BLaER1 treated with 17β-estradiol and CSF1 and Interleukin-3, amounts not matched to agents 10 nM and 100 nM (cell line): ENCODE measurements at regions not wholly inside any gene's neighbourhood (a gene's known extent, or its start where the extent isn't known, plus 50 kb on each side); places are given as distances from the start of the nearest gene placed in this dataset.

Experiments
- H3K27ac ChIP-seq, 11 experiments: shearing (Covaris generic); formaldehyde crosslinking; 2 replicates each; pipeline ENCODE4 v1.8.1; 2022
- H3K27me3 ChIP-seq, 11 experiments: shearing (Covaris generic); formaldehyde crosslinking; 2 replicates each; pipeline ENCODE4 v1.8.1; 2022
- H3K36me3 ChIP-seq, 11 experiments: shearing (Covaris generic); formaldehyde crosslinking; 2 replicates each; pipeline ENCODE4 v1.8.1; 2022
- H3K4me1 ChIP-seq, 10 experiments: shearing (Covaris generic); formaldehyde crosslinking; 2 replicates each; pipeline ENCODE4 v1.8.1; 2022
- H3K4me2 ChIP-seq, 11 experiments: shearing (Covaris generic); formaldehyde crosslinking; 2 replicates each; pipeline ENCODE4 v1.8.1; 2022
- H3K4me3 ChIP-seq, 10 experiments: shearing (Covaris generic); formaldehyde crosslinking; 2 replicates each; pipeline ENCODE4 v1.8.1; 2022
- H3K9ac ChIP-seq, 11 experiments: shearing (Covaris generic); formaldehyde crosslinking; 2 replicates each; pipeline ENCODE4 v1.8.1; 2022
- H3K9me3 ChIP-seq, 11 experiments: shearing (Covaris generic); formaldehyde crosslinking; replicated peaks in 1 of 11; 2 replicates each; pipeline ENCODE4 v1.8.1; 2022
- H4K20me1 ChIP-seq, 11 experiments: shearing (Covaris generic); formaldehyde crosslinking; 2 replicates each; pipeline ENCODE4 v1.8.1; 2022
- Cebpa-rat ChIP-seq, 11 experiments: shearing (Covaris generic); IDR thresholded peaks; 2 replicates each; pipeline ENCODE4 v1.8.1; 2022

DNA sequence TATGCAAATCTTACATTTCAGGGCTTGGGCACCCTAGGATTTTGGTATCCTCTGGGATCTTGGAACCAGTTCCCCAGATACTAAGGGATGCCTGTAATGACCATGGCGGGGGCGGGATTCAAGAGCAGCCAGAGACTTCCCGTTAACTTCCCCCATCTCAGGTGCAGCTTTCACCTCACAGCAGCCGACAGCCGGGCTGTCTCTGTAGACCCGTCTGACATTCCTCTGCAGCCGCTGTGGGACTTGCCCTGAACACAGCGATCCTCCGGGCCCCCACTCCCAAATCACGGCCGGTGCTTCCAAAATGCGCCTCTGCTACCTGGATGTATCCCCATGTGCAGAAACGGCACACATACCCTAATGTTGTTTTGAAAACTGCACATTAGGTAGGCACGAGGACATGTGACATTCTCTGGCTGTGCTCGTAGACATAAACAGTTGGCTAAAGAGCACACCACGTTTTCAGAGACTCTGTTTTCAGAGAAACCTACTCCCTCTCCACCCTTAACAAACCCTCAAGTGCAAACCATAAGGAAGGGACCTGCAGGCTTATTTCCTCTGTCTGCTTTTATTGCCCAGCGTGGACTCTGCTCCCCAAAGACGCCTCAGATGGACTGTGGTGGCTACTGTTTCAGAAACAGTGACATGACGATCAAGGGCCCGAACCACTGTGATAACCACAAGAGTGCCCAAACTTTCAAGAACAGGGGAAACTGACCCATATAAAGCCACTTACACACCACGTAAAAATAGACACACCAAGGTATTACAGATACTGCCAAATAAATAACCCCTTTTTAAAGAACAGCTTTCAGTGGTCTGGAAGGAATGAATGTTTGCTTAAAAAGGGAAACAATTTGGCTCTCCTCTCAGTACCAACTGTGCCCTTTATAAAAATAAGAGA, 72.9 kb upstream of the FOXC1 start:
- Histone ChIP-seq H3K4me2 (no peak overlapping the region), H3K27ac (no peak overlapping the region)

DNA sequence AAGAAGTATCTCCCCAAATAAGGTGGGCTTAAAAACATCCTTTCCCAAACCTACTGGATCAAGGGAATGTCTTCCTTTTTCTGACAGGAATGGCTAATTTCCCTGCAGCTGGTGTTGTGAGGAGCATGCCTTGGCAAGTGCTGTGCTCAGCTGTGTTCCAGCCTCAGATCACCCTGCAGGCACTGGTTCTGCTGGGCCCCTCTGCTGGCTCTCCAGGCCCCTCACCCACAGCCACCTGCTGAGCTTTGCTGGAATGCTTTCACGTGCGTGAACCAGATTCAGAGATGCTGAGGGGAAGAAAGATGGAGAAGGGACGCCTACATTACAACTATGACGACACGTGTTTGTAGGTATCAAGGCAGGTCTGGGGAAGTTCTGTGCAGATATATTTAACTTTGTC, 71.3 kb upstream of the FOXC1 start:
- H3K4me1 ChIP-seq = peaks cover 0 to 6% (median 0%) of the 10 kb centered on the region in 10 experiments; a peak in 3 of 20 replicates
- TF ChIP-seq Cebpa-rat (IDR thresholded peaks at IDR 0.05) = no peak

More for the DNA sequence above, 72.9 kb upstream of the FOXC1 start:
- H3K27me3 ChIP-seq = no peaks in the 10 kb centered on the region
- no peak overlapping the region for H3K9ac ChIP-seq
- H4K20me1 ChIP-seq = no peaks in the 10 kb centered on the region
- TF ChIP-seq Cebpa-rat (IDR thresholded peaks at IDR 0.05) = no peak
- no peak overlapping the region for H3K4me3 ChIP-seq
- H3K36me3 ChIP-seq = no peaks in the 10 kb centered on the region
- peaks cover 0 to 6% (median 0%) of the 10 kb centered on the region in 10 experiments; a peak in 3 of 20 replicates for H3K4me1 ChIP-seq
- H3K9me3 ChIP-seq = peaks cover 0 to 4% (median 0%) of the 10 kb centered on the region in 11 experiments; a peak in 1 of 22 replicates

DNA sequence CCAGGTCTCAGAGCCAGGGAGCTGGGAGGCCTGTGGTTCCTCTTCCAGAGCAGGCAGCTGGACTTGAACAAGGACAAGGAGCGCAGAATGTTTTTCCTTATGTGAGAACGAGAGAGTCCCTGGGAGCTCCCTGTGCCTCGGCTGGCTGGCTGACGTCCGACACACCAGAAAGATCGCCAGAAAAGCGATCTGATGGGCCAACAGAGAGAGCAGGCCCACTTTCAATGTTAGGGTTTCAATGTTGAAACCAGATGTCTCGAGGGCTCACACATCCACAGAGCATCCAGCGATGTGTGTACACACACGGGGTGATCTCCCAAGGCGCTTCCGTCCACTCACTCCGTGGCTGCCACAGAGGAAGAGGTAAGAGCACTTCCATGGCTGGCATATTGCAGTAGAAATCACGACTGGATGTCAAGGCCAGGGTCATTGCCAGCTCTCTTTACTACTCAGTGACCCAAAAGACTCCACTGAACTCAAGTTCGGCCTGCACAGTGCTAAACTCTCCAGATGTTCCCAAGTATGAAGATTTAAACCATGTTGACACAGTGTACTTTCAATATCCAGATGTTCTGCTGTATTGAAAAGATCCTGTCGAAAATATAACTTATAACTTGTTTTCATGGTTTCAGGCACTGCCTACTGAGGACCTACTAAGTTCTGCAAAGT, 70.8 kb upstream of the FOXC1 start:
- no peak for TF ChIP-seq Cebpa-rat (IDR thresholded peaks at IDR 0.05)
- H3K4me3 ChIP-seq = no peak overlapping the region
- H3K27me3 ChIP-seq = no peaks in the 10 kb centered on the region
- H3K36me3 ChIP-seq = no peaks in the 10 kb centered on the region; a peak in 1 of 22 replicates
- peaks cover 0 to 6% (median 0%) of the 10 kb centered on the region in 10 experiments; a peak in 3 of 20 replicates for H3K4me1 ChIP-seq
- peaks cover 0 to 11% (median 7%) of the 10 kb centered on the region in 11 experiments; a peak in 11 of 22 replicates for H3K9me3 ChIP-seq
- no peak overlapping the region for H3K27ac ChIP-seq
- H4K20me1 ChIP-seq = no peaks in the 10 kb centered on the region
- H3K4me2 ChIP-seq = no peak overlapping the region
- no peak overlapping the region for H3K9ac ChIP-seq

More for the DNA sequence above, 71.3 kb upstream of the FOXC1 start:
- Histone ChIP-seq H3K27me3 (no peaks in the 10 kb centered on the region), H3K36me3 (no peaks in the 10 kb centered on the region; a peak in 1 of 22 replicates), H3K4me2 (no peak overlapping the region), H3K4me3 (no peak overlapping the region), H4K20me1 (no peaks in the 10 kb centered on the region), H3K9me3 (peaks cover 0 to 10% (median 7%) of the 10 kb centered on the region in 11 experiments; a peak in 11 of 22 replicates), H3K9ac (no peak overlapping the region), H3K27ac (no peak overlapping the region)

DNA sequence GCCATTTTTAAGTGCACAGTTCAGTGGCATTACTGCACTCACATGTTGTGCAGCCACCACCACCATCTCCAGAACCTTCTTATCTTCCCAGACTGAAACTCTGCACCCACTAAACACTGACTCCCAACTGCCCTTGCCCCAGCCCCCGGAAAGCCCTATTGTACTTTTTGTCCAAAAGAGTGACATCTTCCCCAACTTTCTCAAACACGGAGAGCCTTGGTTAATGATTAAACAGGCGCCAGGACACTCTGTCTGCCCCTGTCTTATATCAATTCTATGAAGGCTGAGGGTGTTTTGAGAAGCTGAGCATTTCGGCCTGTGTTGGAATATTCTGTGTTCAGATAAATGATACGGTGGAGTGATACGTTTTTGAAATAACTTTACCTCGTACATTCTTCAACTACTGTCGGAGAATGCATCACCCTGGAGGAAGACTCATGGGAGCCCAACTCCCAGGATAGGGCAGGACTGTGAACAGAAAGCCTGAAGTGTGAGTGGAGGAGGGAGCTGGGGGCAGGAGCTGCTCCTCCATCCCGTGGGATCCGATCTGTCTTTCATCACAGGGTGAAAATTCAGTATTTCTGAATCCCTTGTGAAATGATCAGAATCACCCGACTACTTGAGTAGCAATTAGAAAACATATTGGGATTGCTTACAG, 68.7 kb upstream of the FOXC1 start:
- H3K4me1 ChIP-seq = no peaks in the 10 kb centered on the region
- no peak overlapping the region for H3K27ac ChIP-seq
- peaks cover 0 to 21% (median 13%) of the 10 kb centered on the region in 11 experiments; a peak in 15 of 22 replicates for H3K9me3 ChIP-seq
- no peak for TF ChIP-seq Cebpa-rat (IDR thresholded peaks at IDR 0.05)
- H3K36me3 ChIP-seq = peaks cover 0 to 5% (median 0%) of the 10 kb centered on the region in 11 experiments; a peak in 1 of 22 replicates
- no peak overlapping the region for H3K9ac ChIP-seq
- no peaks in the 10 kb centered on the region for H4K20me1 ChIP-seq
- no peak overlapping the region for H3K4me3 ChIP-seq
- no peak overlapping the region for H3K4me2 ChIP-seq
- no peaks in the 10 kb centered on the region for H3K27me3 ChIP-seq

DNA sequence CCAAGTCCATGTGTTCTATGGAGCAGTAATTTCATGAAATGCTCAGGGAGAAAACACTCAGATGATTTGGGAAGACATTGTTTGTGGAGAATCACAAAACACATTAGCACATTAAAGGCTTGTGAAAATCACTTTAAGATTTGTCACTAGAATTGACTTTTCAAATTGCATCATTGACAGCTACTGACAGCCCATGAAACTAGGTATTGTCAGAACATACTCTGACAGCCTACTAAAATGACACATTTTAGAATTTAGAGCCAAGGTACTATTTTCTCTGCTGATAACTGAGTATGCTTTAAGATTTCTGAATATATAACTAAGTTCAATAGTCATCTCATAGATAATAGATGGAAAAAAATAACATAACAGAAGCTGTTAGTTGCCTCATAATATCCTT, 67.4 kb upstream of the FOXC1 start:
- Histone ChIP-seq H3K9ac (no peak overlapping the region), H3K4me1 (no peaks in the 10 kb centered on the region), H3K4me2 (no peak overlapping the region), H3K9me3 (peaks cover 0 to 24% (median 18%) of the 10 kb centered on the region in 11 experiments; a peak in 15 of 22 replicates), H3K4me3 (no peak overlapping the region), H3K27ac (no peak overlapping the region), H3K36me3 (peaks cover 0 to 12% (median 0%) of the 10 kb centered on the region in 11 experiments; a peak in 1 of 22 replicates), H3K27me3 (no peaks in the 10 kb centered on the region), H4K20me1 (no peaks in the 10 kb centered on the region)
- no peak for TF ChIP-seq Cebpa-rat (IDR thresholded peaks at IDR 0.05)

DNA sequence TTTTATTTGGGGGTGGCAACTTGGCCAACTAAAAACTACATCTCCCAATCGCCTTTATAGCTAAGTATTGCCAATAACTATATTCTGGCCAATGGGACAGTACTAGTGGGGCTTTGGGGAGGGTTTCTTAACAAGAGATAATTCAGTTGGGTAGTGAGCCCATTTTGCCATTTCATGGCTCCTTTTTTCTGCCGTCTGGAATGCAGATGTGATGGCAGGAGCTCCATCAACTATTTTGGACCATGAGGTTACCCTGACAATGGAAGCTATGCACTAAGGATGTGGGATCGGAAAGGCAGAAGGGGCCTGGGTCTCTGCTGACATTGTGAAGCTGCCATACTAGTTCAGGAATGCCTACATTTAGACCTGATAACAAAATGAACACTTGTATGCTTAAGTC, 67.0 kb upstream of the FOXC1 start:
- no peaks in the 10 kb centered on the region for H3K27me3 ChIP-seq
- no peaks in the 10 kb centered on the region for H3K4me1 ChIP-seq
- peaks cover 0 to 12% (median 0%) of the 10 kb centered on the region in 11 experiments; a peak in 3 of 22 replicates for H3K36me3 ChIP-seq
- H3K4me3 ChIP-seq = no peak overlapping the region
- no peak overlapping the region for H3K27ac ChIP-seq
- peaks cover 0 to 29% (median 18%) of the 10 kb centered on the region in 11 experiments; a peak in 15 of 22 replicates for H3K9me3 ChIP-seq
- H4K20me1 ChIP-seq = no peaks in the 10 kb centered on the region
- no peak for TF ChIP-seq Cebpa-rat (IDR thresholded peaks at IDR 0.05)
- no peak overlapping the region for H3K9ac ChIP-seq
- H3K4me2 ChIP-seq = no peak overlapping the region

DNA sequence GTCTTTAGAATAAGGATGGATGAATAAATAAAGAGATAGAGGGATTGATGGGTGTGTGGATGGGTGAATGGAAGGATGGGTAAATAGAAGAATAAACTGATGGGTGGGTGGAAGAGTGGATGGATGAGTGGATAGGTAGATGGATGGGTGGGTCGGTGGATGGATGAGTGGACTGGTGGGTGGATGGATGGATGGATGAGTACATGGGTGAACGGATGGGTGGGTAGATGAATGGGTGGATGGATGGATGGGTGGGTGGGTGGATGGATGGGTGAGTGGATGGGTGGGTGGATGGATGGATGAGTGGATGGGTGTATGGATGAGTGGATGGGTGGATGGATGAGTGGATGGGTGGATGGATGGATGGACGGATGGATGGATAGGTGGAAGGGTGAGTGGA, 65.7 kb upstream of the FOXC1 start:
- H3K27ac ChIP-seq = no peak overlapping the region
- no peaks in the 10 kb centered on the region for H3K4me1 ChIP-seq
- peaks cover 0 to 29% (median 18%) of the 10 kb centered on the region in 11 experiments; a peak in 15 of 22 replicates for H3K9me3 ChIP-seq
- H3K36me3 ChIP-seq = peaks cover 0 to 12% (median 0%) of the 10 kb centered on the region in 11 experiments; a peak in 3 of 22 replicates
- no peak overlapping the region for H3K9ac ChIP-seq
- H3K27me3 ChIP-seq = no peaks in the 10 kb centered on the region
- TF ChIP-seq Cebpa-rat (IDR thresholded peaks at IDR 0.05) = no peak
- no peak overlapping the region for H3K4me3 ChIP-seq
- no peaks in the 10 kb centered on the region for H4K20me1 ChIP-seq
- H3K4me2 ChIP-seq = no peak overlapping the region

DNA sequence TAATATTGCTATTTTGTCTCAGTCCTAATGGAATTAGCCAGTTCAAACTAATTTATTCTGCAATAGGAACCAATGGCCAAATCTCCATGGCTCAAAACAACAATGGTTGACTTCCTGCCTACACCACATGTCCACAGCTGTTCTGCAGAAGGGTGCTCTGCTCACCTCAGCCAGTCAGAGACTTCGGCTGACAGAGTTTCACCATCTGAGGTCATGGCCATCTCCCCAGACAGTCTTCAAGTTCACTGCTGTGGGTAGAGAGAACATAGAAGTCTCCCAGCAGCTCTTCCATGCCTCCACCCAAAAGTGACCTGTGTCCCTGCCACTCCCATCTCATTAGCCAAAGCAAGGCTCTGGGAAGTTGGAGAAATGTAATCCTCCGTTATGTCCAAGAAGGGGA, 65.1 kb upstream of the FOXC1 start:
- H3K4me3 ChIP-seq = no peak overlapping the region
- TF ChIP-seq Cebpa-rat (IDR thresholded peaks at IDR 0.05) = no peak
- peaks cover 0 to 12% (median 0%) of the 10 kb centered on the region in 11 experiments; a peak in 3 of 22 replicates for H3K36me3 ChIP-seq
- no peaks in the 10 kb centered on the region for H3K4me1 ChIP-seq
- H3K9ac ChIP-seq = no peak overlapping the region
- H3K9me3 ChIP-seq = peaks cover 0 to 29% (median 18%) of the 10 kb centered on the region in 11 experiments; a peak in 15 of 22 replicates
- H3K4me2 ChIP-seq = no peak overlapping the region
- no peak overlapping the region for H3K27ac ChIP-seq
- no peaks in the 10 kb centered on the region for H3K27me3 ChIP-seq
- H4K20me1 ChIP-seq = no peaks in the 10 kb centered on the region
